NCI-H69 (cell line): ENCODE measurements at regions not wholly inside any gene's neighbourhood (a gene's known extent, or its start where the extent isn't known, plus 50 kb on each side); places are given as distances from the start of the nearest gene placed in this dataset.
A peak's percentile ranks its signal among the peaks of the same experiment; 100 is the strongest.
"Not testable (repeated sequence)": the region's sequence is repeated elsewhere in the genome, so short reads cannot be mapped to it uniquely, and the experiment has no call there.

ENCODE experiments used
- DNase-seq: peaks from one replicate; lab custom pipeline; 2025; lab: John Stamatoyannopoulos, UW

DNA sequence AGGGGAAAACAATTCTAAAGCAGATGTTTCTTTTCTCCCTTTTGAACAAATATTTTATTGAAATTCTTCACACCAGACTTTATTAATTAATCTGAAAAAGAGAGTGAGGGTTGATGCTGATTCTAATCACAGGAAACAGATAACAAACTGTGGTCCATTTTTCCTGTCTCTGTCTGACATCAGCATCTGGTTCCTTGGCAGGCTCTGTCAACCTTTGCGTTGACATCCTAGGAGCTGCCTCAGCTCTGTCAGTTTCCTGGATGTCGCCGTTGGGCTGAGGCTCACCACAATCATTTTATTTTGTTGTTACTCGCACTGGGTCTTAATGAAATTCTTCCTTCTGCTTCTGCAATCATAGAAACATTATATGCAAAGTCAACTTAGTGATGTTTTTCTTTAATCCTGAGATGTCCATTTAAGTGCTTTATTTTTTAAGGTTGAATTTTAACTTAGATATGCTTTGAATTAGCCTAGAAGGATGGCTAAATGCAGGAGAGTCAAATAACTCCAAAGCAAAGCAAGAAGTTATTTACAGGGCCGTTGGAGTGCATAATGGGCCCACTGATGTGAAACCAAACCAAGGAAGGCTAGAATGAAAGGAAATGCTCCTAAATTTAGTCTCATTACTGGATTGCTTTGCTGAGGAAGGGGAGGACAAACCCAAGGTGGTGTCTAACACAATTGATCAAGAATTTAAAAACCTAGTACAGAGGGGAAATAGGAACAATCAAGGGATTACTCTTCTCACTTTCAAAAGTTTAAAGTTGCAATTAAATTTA, 542.4 kb downstream of the FLRT2 start:
- no peak for DNase-seq

DNA sequence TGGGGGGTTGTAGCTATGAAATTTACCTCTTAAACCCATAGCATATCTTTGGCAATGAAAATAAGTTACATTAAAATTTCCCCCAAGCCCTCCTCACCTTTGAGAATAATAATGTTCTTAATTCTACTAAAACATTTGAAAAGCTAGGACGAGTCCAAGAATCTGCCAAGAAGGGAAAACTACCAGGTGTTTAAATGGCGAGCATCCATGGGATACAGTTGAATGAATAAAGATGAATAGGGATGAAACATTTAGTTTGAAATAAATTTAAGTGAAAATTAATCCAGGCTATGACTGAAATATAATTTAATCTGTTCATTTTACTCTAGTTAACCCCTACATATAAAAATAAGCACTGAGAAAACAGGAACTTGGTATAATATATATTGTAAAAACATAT, 536.7 kb downstream of the FLRT2 start:
- no peak for DNase-seq

DNA sequence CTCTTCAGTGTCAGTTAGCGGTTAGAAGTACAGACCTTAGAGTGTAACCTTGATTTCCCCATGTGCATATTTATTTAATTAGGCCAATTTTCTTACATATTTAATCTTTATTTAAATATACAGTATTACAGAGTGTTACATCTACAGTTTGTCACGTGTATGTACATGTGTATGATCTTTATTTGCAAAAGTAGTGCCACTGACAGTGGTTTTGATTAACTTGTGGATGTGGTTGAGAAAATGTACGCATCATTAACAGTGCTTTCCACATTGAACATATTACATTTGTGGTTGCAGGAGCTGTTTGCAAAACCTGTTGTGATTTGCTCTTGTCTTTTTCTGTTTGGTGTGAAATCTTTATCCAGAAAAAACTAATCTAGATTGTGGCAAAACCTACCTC, 535.5 kb downstream of the FLRT2 start:
- no peak for DNase-seq

- DNase-seq: not testable (repeated sequence)
Measured at GRCh38 chr14:86064595-86064994, 534.7 kb downstream of the FLRT2 start.

DNA sequence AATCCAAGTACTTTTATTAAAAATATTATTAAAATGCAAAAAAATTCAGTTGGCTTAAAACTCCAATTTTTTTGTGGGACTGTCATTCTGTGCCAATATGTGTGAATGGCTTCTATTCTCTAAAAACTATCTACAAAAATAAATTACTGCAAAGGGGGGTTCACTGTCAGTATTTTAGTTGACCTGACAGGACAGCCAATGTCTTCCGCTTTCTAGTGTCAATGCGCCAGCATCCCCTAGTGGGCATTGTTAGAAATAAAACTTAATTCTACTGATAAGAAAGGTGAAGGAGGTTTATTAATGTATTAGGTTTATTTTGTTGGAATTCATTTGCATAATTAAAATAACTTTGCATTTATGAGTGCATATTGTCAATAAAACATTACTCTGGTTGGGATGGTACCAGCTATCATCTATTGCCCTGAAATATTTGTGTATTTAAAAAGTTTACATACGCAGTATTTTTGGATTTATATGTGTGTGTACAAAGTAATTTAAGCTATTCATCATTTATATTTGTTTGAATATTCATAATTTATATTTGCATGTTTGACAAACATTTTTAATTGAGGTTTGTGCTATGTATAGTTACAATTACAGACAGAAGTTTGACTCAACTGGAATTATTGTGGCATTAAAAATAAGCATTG, 527.2 kb downstream of the FLRT2 start:
- peak; percentile 76 for DNase-seq

DNA sequence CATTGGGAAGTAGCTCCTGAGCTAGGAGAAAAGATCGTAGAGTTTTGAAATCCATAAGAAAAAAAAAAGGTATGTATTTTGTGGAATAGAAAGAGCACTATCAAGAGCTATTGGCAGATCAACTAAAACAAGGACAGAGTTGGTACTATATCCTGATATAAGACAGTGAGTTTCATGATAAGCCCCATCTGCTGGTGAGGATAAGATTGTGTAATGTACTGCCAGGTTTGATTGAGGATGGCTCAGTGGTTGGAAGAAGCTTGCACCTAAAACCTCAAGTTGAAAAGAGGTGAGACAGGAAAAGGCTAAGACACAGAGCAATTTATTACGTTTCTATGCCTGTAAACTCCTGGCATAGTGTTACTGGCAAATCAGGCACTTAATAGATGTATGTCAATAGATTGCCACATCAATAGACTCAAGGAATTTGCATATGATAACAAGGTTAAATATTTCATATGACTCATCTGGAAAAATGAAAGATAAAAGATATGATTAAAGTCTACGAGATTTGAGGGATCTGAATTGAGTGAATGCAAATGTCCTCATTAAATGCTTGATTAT, 525.6 kb downstream of the FLRT2 start:
- DNase-seq: peak; percentile 69

DNA sequence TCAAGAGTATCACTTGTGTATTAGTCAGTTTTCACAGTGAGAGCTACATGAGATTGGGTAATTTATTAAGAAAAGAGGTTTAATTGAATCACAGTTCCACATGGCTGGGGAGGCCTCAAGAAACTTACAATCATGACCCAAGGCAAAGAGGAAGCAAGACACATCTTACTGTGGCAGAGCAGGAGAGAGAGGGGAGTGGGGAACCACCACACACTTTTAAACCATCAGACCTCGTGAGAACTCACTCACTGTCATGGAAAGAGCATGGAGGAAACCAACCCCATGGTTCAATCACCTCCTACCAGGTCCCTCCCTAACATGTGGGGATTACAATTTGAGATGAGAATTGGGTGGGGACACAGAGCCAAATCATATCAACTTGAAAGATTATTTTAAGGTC, 522.9 kb downstream of the FLRT2 start:
- DNase-seq: no peak

DNA sequence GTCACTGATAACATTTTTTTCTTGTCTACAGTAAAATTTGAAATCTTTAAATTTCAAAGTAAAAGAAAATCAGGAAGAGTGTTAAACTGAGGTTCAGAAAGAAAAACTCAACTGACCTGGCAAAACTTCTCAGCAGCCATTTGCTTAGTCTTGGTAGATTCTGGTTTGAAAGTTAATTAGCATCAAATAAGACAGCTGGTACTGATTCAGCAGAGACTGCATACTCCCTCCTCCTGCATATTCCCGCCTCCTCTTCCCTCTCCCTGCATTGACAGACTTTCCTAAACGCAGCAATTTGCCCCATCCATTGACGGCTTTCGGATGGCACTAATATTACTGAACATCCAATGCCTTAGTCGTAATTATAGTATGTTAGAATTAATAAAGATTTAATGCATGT, 520.8 kb downstream of the FLRT2 start:
- no peak for DNase-seq

- no peak for DNase-seq
Measured at GRCh38 chr14:86050072-86050683, 520.2 kb downstream of the FLRT2 start.

GRCh38 chr14:86039176-86039575, 509.2 kb downstream of the FLRT2 start:
- no peak for DNase-seq

- peak; percentile 75 for DNase-seq
Measured at GRCh38 chr14:86038387-86039042, 508.6 kb downstream of the FLRT2 start.

DNA sequence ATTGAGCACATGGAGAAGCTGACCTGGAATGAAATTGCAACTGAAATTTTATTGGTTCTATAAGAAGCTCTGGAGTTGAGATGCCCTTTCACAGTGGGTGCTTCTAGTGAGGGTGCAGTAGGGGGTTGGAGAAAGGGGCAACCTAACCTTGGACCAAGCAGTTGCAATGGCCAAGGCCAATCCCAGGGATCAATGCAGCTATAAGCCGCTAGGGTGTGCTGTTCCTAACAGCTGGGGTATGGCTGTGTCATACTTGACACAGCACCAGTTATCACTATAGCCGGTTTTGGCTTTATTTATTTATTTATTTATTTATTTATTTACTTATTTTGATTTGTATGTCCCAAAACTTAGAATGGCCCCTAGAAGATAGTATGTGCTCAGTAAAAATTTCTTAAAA, 505.9 kb downstream of the FLRT2 start:
- peak; percentile 13 for DNase-seq

DNA sequence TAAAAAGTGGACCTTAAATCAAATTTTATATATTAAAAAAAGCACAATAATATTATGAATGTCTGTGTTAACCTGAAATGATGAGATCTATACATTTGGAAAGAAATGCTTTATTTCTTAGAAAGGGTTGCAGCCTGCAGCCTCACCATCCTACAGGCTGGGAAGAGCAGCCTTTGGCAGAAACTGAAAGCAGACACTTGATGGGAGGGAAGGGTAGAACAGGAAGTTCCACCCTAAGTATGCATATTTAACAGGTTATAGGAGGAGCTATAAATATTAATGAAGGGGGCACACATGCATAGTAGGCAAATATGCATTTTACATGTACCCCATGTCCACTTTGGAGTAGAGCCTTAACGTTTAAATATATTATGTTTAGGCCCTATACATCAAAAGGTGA, 498.0 kb downstream of the FLRT2 start:
- no peak for DNase-seq

DNA sequence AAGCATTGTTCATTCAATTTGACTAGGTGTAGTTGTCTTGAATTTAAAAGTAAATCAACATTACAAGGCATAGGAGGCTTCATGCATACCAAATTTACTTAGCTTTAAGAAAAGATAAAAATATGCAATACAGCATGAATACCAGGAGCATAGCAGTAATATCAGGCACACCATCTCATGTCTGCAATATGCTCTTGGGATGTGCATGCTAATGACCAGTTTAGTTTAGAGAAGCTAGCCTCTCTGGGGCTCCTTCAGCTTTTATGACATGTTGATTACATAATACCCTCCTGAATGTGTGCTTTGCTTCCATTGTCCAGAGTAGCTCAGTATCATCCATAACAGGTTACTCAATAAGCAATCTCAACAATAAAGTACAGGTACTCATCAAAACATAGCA, 497.2 kb downstream of the FLRT2 start:
- DNase-seq: peak; percentile 24

DNA sequence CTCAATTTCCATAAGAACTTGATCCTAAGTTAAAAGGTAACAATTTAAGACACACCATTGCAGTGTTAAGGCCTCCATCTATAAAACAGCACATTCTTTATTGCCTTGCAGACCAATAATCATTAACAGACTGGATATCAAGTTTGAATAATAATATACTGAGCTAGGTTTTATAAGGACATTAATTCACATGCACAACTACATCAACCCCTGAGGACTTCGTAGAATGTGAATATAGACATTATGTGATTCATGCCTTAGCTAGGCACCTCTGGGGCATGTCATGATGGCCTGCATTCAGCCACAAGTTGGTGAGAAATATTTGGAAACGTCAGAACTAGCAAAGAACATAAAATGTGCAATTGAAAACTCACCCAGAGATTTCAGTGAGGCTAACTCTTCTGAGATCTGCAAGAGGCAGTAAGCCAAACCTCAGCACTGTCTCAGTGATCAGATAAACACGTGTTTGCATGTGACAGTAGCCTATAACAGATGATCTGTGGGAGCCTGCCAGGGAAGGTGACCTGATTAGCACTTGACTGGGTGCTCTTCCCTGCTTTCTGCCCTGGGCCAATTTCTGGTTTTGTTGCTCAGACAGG, 492.2 kb downstream of the FLRT2 start:
- no peak for DNase-seq

DNA sequence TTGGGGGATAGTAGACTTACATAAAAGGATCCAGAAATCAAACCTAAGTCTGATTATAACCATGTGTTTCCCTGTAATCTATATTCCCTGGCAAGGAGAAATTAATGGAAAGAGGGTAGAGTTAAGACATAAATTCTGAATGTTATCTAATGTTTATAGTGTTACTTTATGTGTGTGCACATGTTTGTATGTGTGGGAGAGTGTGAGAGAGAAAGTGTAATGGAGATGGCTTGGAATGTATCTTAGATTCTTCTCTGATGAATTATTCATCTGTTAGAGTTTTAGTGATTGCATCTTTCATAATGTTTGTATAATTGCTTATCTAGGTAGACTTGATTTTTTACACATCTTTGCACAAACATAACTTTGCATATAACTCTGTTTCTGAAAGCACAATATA, 490.9 kb downstream of the FLRT2 start:
- no peak for DNase-seq

- DNase-seq: no peak
Measured at GRCh38 chr14:86015941-86016340, 486.0 kb downstream of the FLRT2 start.

DNA sequence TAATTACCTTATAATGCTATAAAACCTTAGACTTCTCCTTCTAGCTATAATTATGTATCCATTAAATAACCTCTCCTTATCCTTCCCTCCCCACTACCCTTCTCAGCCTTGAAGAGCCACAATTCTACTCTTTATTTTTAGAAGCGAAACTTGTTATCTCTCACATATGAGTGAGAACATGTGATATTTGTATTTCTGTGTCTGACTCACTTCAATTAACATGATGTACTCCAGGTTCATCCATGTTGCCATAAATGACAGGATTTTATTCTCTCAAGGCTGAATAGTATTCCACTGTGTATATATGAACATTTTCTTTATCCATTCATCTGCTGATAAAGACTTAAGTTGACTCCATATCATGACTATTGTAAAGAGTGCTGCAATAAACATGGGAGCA, 485.6 kb downstream of the FLRT2 start:
- DNase-seq: no peak

- DNase-seq: peak; percentile 85
Measured at GRCh38 chr14:86013641-86014040, 483.7 kb downstream of the FLRT2 start.

DNA sequence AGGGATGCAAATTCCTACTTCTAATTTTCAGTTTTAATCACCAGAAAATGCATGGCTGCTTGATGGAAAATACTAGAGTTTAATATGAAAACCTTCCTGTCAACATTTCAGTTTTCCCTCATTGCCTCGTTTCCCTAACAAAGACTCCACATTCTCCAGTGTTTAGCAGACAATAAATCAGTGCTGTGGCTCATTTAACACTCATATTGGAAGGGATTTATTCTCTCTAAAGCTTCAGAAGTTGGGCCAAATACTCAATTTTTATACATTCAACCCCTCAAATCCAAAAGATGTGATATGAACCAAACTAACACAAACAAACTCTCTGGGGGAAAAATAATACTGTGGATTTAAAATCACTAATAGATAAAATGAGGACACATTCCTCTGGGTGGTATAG, 482.5 kb downstream of the FLRT2 start:
- DNase-seq: peak; percentile 17

DNA sequence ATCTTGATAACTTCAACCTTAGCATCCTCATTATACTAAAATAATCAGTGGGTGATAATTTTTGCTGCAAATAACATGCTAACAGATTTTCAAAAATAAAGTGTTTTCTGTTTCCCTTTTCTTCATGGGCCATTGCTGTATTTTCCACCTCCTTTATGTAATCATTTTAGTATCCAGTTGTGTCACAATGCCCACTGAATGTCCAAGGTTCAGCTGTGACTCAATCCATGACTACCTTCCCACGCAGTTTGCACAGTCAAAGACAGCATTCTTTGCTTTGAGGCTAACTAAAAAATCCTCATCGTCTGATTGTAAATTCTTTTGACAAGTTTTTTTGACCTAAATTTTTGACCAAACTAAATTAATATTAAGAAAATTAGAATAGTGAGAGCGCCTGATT, 474.1 kb downstream of the FLRT2 start:
- DNase-seq: no peak

- DNase-seq: no peak
Measured at GRCh38 chr14:85996551-85996950, 466.6 kb downstream of the FLRT2 start.
